CD4-positive, alpha-beta memory T cell (primary cell): ENCODE measurements at regions not wholly inside any gene's neighbourhood (a gene's known extent, or its start where the extent isn't known, plus 50 kb on each side); places are given as distances from the start of the nearest gene placed in this dataset.

Experiments
- CTCF ChIA-PET: fragments of 350-600 bp; sonication (Branson Sonifier 250); formaldehyde crosslinking; loops from one replicate; lab custom pipeline; 2021; ENCODE audit warnings: inconsistent platforms; ENCODE audit not compliant: partially characterized antibody; lab: Charles Lee
- POLR2A ChIA-PET: fragments of 350-600 bp; sonication (Branson Sonifier 250); formaldehyde crosslinking; loops from one replicate; lab custom pipeline; 2021; ENCODE audit not compliant: partially characterized antibody; lab: Charles Lee
- DNase-seq, 5 donors: peaks; one replicate each; pipeline versions ENCODE4 v3.0.0 to v3.0.0-alpha.2; 2020 to 2022; ENCODE audit warnings: mixed read lengths in 1 of 5
- H3K27ac ChIP-seq: one replicate; pipeline ENCODE4 v1.7.0; 2013; ENCODE audit warnings: low read depth, low read length
- H3K27me3 ChIP-seq: 2 replicates; pipeline ENCODE4 v1.7.0; 2013; ENCODE audit warnings: mild to moderate bottlenecking, low read length, moderate library complexity; ENCODE audit not compliant: insufficient read depth
- H3K36me3 ChIP-seq: 2 replicates; pipeline ENCODE4 v1.7.0; 2013; ENCODE audit warnings: mild to moderate bottlenecking, low read length, moderate library complexity; ENCODE audit not compliant: insufficient read depth
- H3K4me1 ChIP-seq: 2 replicates; pipeline ENCODE4 v1.7.0; 2013; ENCODE audit warnings: mild to moderate bottlenecking, low read length, moderate library complexity; ENCODE audit not compliant: insufficient read depth
- H3K4me3 ChIP-seq, 2 donors: one replicate each; pipeline ENCODE4 v1.7.0; 2013; ENCODE audit warnings: low read length in 2 of 2, mild to moderate bottlenecking in 1 of 2
- H3K9me3 ChIP-seq, 2 donors: one replicate each; pipeline ENCODE4 v1.7.0; 2013; ENCODE audit warnings: low read length in 2 of 2, control low read depth in 1 of 2; ENCODE audit not compliant: control insufficient read depth in 1 of 2
- H3K27ac Mint-ChIP-seq, 7 donors: one replicate each; pipeline ENCODE4 v1.8.0; 2020 to 2021; ENCODE audit warnings: mixed read lengths in 7 of 7, mild to moderate bottlenecking in 6 of 7, inconsistent platforms in 3 of 7, moderate library complexity in 3 of 7
- H3K27me3 Mint-ChIP-seq, 2 donors: one replicate each; pipeline ENCODE4 v1.8.0; 2020 to 2021; ENCODE audit warnings: mixed read lengths in 2 of 2
- H3K36me3 Mint-ChIP-seq, 2 donors: one replicate each; pipeline ENCODE4 v1.8.0; 2020 to 2021; ENCODE audit warnings: mixed read lengths in 2 of 2, inconsistent platforms in 1 of 2, mild to moderate bottlenecking in 1 of 2
- H3K4me1 Mint-ChIP-seq, 4 donors: one replicate each; pipeline ENCODE4 v1.8.0; 2020 to 2021; ENCODE audit warnings: mixed read lengths in 4 of 4, mild to moderate bottlenecking in 1 of 4
- H3K4me3 Mint-ChIP-seq, 8 donors: one replicate each; pipeline ENCODE4 v1.8.0; 2020 to 2021; ENCODE audit warnings: mixed read lengths in 8 of 8, mild to moderate bottlenecking in 7 of 8, moderate library complexity in 6 of 8, inconsistent platforms in 3 of 8
- H3K9me3 Mint-ChIP-seq, 8 donors: one replicate each; pipeline ENCODE4 v1.8.0; 2020 to 2021; ENCODE audit warnings: mixed read lengths in 8 of 8, mild to moderate bottlenecking in 5 of 8, inconsistent platforms in 3 of 8, moderate library complexity in 1 of 8
- intact Hi-C: fragments of 100-400 bp; cut with micrococcal nuclease; formaldehyde crosslinking; loops from one replicate; pipeline ENCODE4 v1.15.1; 2023

- no peaks in the 10 kb centered on the region for H3K36me3 ChIP-seq
- Mint-ChIP-seq H3K4me3 (no peak overlapping the region), H3K9me3 (peaks cover 0 to 6% (median 0%) of the 10 kb centered on the region in 8 donors), H3K27me3 (peaks cover 0 to 2% of the 10 kb centered on the region in 2 donors), H3K4me1 (no peaks in the 10 kb centered on the region), H3K36me3 (no peaks in the 10 kb centered on the region), H3K27ac (no peak overlapping the region)
- no peaks in the 10 kb centered on the region for H3K9me3 ChIP-seq
- ChIA-PET CTCF (no interaction called here), POLR2A (no interaction called here)
- no peaks in the 10 kb centered on the region for H3K27me3 ChIP-seq
- no peaks in the 10 kb centered on the region for H3K4me1 ChIP-seq
- no peak overlapping the region for H3K4me3 ChIP-seq
- no peak overlapping the region for H3K27ac ChIP-seq
- DNase-seq, result no peak
- intact Hi-C loops, result no loop called here
Measured at GRCh38 chr1:4428711-4429110, 225.7 kb upstream of the AJAP1 start.

GRCh38 chr1:4430406-4431365, 223.7 kb upstream of the AJAP1 start:
- Histone ChIP-seq H3K4me3 (no peak overlapping the region), H3K27ac (no peak overlapping the region), H3K4me1 (no peaks in the 10 kb centered on the region), H3K9me3 (no peaks in the 10 kb centered on the region), H3K27me3 (no peaks in the 10 kb centered on the region), H3K36me3 (no peaks in the 10 kb centered on the region)
- no peak for DNase-seq
- Mint-ChIP-seq H3K27ac (no peak overlapping the region), H3K36me3 (no peaks in the 10 kb centered on the region), H3K4me1 (no peaks in the 10 kb centered on the region), H3K4me3 (no peak overlapping the region), H3K27me3 (peaks cover 0 to 2% of the 10 kb centered on the region in 2 donors), H3K9me3 (peaks cover 0 to 7% (median under 1%) of the 10 kb centered on the region in 8 donors)
- ChIA-PET POLR2A (no interaction called here), CTCF (no interaction called here)
- intact Hi-C loops, result no loop called here

DNA sequence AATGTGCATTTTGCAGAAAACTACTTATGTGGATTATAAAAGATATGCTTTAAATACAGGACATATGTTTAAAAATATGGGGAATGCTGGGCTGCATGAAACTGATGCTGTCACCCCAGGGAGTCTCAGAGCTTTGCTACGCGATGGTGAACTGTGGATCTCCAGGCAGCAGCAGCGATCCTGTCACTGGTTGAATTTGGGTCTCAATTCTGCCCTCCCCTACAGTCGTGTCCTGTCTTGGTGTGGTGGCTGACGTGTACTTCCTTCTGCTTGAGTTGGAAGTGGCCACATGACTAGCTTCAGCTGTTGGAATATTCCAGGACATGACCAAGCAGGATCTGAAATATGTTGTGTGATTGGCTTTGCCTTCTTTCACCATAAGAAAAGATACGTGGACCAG, 222.9 kb upstream of the AJAP1 start:
- POLR2A ChIA-PET, result no interaction called here
- no peaks in the 10 kb centered on the region for H3K4me1 ChIP-seq
- H3K27me3 ChIP-seq, result no peaks in the 10 kb centered on the region
- no peak overlapping the region for H3K4me3 Mint-ChIP-seq
- no peaks in the 10 kb centered on the region for H3K36me3 ChIP-seq
- H3K4me3 ChIP-seq, result no peak overlapping the region
- CTCF ChIA-PET, result no interaction called here
- H3K4me1 Mint-ChIP-seq, result no peaks in the 10 kb centered on the region
- H3K9me3 ChIP-seq, result no peaks in the 10 kb centered on the region
- no peak for DNase-seq
- peaks cover 1 to 2% of the 10 kb centered on the region in 2 donors for H3K27me3 Mint-ChIP-seq
- no peak overlapping the region for H3K27ac ChIP-seq
- no peaks in the 10 kb centered on the region for H3K36me3 Mint-ChIP-seq
- intact Hi-C loops, result no loop called here
- H3K9me3 Mint-ChIP-seq, result peaks cover 0 to 7% (median under 1%) of the 10 kb centered on the region in 8 donors
- peak overlapping the region in 1 of 7 donors; percentile 36 for H3K27ac Mint-ChIP-seq

DNA sequence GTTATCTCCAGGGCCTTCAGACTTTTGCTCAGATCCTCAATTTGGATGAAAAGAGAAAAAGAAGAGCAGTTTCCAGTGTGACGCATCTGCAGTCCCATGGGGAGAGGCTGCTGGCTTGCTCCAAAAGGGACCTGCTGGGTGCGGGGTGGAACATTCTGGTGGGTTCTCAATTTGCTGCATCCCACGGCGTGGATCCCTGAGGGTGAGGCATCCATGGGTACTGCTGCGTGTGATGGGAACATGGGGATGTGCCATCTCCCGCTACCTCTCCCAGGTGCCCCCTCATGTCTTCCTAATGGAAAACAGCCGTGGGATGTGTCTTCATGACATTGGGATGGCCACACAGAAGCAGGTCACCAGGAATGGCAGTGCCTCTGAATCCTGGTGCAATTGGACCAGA, 221.3 kb upstream of the AJAP1 start:
- POLR2A ChIA-PET, result no interaction called here
- Histone ChIP-seq H3K9me3 (no peaks in the 10 kb centered on the region), H3K4me3 (no peak overlapping the region), H3K27ac (no peak overlapping the region), H3K36me3 (no peaks in the 10 kb centered on the region), H3K4me1 (no peaks in the 10 kb centered on the region), H3K27me3 (no peaks in the 10 kb centered on the region)
- intact Hi-C loops, result no loop called here
- no peak overlapping the region for H3K27ac Mint-ChIP-seq
- peaks cover 1 to 2% of the 10 kb centered on the region in 2 donors for H3K27me3 Mint-ChIP-seq
- peaks cover 0 to 7% (median 2%) of the 10 kb centered on the region in 8 donors for H3K9me3 Mint-ChIP-seq
- CTCF ChIA-PET, result no interaction called here
- no peaks in the 10 kb centered on the region for H3K36me3 Mint-ChIP-seq
- no peak for DNase-seq
- H3K4me1 Mint-ChIP-seq, result no peaks in the 10 kb centered on the region
- no peak overlapping the region for H3K4me3 Mint-ChIP-seq

DNA sequence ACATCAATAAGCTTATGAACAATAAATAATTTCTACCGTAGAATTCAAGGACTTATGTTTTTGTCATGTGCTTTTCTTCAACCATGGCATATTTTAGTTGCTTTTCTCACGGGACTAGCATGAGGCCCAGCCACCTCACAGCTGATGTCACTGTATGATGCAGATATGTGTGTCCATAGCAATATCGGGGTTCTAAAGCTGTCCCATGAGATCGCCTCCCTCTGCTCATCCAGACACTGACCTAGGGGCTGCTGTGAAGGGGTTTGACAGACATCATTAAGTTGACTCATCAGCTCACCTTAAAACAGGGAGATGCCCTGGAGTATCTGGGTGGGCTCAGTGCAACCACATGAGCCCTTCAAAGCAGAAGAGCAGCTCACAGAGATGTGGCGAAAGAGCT, 210.3 kb upstream of the AJAP1 start:
- Mint-ChIP-seq H3K4me1 (no peaks in the 10 kb centered on the region), H3K27ac (no peak overlapping the region), H3K27me3 (peaks cover 20 to 26% of the 10 kb centered on the region in 2 donors), H3K9me3 (peaks cover 0 to 1% (median 0%) of the 10 kb centered on the region in 8 donors), H3K36me3 (no peaks in the 10 kb centered on the region), H3K4me3 (no peak overlapping the region)
- Histone ChIP-seq H3K4me3 (no peak overlapping the region), H3K27ac (no peak overlapping the region), H3K4me1 (no peaks in the 10 kb centered on the region), H3K27me3 (no peaks in the 10 kb centered on the region), H3K9me3 (no peaks in the 10 kb centered on the region), H3K36me3 (no peaks in the 10 kb centered on the region)
- intact Hi-C loops, result no loop called here
- POLR2A ChIA-PET, result no interaction called here
- CTCF ChIA-PET, result no interaction called here
- DNase-seq, result no peak

DNA sequence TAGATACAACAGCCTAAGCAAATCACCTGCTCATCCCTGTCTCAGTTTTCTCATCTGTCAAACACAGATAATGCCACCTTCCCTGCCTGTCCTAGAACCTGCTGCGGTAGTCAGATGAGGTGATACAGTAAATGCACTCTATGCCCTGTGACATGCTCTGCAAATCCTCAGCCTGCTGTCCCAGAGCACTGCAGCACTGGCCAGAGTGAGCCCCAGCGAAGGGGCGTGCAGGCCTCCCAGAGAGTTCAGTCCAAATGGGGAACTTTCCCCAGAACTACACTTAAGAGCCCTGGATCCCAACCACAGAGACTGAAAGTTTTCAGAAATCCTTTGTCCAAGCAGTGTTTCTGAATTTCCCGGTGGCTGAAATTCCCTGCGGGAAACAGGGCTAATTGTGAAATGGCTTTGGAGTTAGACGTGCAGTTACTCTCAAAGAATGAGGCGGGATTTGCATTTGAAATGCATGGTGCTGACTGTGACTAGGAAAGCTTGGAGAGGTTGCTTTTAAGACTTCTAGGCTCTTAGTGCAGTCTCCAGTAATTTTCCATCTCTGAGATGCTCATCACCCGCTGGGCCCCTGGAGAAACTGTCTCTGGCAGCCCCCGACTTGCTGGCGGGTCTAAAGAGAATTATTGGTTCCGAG, 206.5 kb upstream of the AJAP1 start:
- Histone ChIP-seq H3K9me3 (no peaks in the 10 kb centered on the region), H3K4me3 (no peak overlapping the region), H3K27ac (no peak overlapping the region), H3K4me1 (no peaks in the 10 kb centered on the region), H3K27me3 (no peaks in the 10 kb centered on the region), H3K36me3 (no peaks in the 10 kb centered on the region)
- intact Hi-C loops, result no loop called here
- ChIA-PET POLR2A (no interaction called here), CTCF (no interaction called here)
- Mint-ChIP-seq H3K27ac (no peak overlapping the region), H3K4me1 (no peaks in the 10 kb centered on the region), H3K4me3 (no peak overlapping the region), H3K36me3 (no peaks in the 10 kb centered on the region), H3K9me3 (peaks cover 0 to 1% (median 0%) of the 10 kb centered on the region in 8 donors), H3K27me3 (peaks cover 17 to 29% of the 10 kb centered on the region in 2 donors)
- DNase-seq, result no peak

DNA sequence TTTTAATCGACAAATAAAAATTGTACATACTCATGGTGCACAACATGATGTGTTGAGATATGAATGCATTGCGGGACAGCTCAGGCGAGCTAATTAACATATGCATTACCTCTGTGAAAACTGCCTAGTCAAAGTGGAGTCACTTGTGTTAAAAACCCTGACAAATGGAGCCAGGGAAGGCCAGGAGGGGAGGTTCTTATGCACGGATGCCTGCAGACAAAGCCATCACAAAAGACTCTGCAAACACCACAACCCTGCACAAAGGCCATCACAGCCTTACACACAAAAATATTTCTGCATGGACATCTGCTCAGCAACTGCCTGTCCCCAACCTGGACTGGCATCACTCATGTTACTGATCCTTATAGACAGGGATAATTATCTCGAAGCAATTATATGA, 204.4 kb upstream of the AJAP1 start:
- no peak for DNase-seq
- Histone ChIP-seq H3K27me3 (no peaks in the 10 kb centered on the region), H3K9me3 (no peaks in the 10 kb centered on the region), H3K4me1 (no peaks in the 10 kb centered on the region), H3K4me3 (no peak overlapping the region), H3K36me3 (no peaks in the 10 kb centered on the region), H3K27ac (no peak overlapping the region)
- H3K9me3 Mint-ChIP-seq, result peaks cover 0 to 3% (median 0%) of the 10 kb centered on the region in 8 donors
- H3K36me3 Mint-ChIP-seq, result no peaks in the 10 kb centered on the region
- intact Hi-C loops, result no loop called here
- POLR2A ChIA-PET, result no interaction called here
- peaks cover 15 to 21% of the 10 kb centered on the region in 2 donors for H3K27me3 Mint-ChIP-seq
- no peak overlapping the region for H3K4me3 Mint-ChIP-seq
- H3K4me1 Mint-ChIP-seq, result no peaks in the 10 kb centered on the region
- CTCF ChIA-PET, result no interaction called here
- no peak overlapping the region for H3K27ac Mint-ChIP-seq
